ENCODE measurements at regions not wholly inside any gene's neighbourhood (a gene's known extent, or its start where the extent isn't known, plus 50 kb on each side); places are given as distances from the start of the nearest gene placed in this dataset.
"Not testable (repeated sequence)": the region's sequence is repeated elsewhere in the genome, so short reads cannot be mapped to it uniquely, and the experiment has no call there.

- TF ChIP-seq RBFOX2 (IDR thresholded peaks at IDR 0.05; ENCODE audit: low read depth, low read length) (peak; percentile 93), SIN3A (IDR thresholded peaks at IDR 0.05; ENCODE audit: borderline replicate concordance, low read depth, low read length) (peak; percentile 55; the same call in 1 of the 2 replicates), TFDP2 (CRISPR knock-in tag; IDR thresholded peaks at IDR 0.05) (peak; percentile 67), TBX2 (CRISPR knock-in tag; IDR thresholded peaks at IDR 0.05; ENCODE audit: borderline replicate concordance) (peak; percentile 85), ZNF441 (CRISPR knock-in tag; IDR thresholded peaks at IDR 0.05; ENCODE audit: borderline replicate concordance) (peak; percentile 68; the same call in 1 of the 2 replicates), MED1 (CRISPR knock-in tag; IDR thresholded peaks at IDR 0.05) (peak; percentile 57), TBP (CRISPR knock-in tag; IDR thresholded peaks at IDR 0.05) (0 out of 2 replicates have a peak, but pooled peaks have one; percentile 8), ZBTB33 (CRISPR knock-in tag; IDR thresholded peaks at IDR 0.05) (peak; percentile 40), SALL2 (CRISPR knock-in tag; IDR thresholded peaks at IDR 0.05) (peak; percentile 40; the same call in 1 of the 2 replicates), NR2F6 (CRISPR knock-in tag; IDR thresholded peaks at IDR 0.05) (peak; percentile 12; the same call in 1 of the 2 replicates), MXI1 (IDR thresholded peaks at IDR 0.05; ENCODE audit: borderline replicate concordance, low read depth, low read length) (peak; percentile 77; the same call in 1 of the 3 replicates), TCF12 (CRISPR knock-in tag; IDR thresholded peaks at IDR 0.05) (0 out of 2 replicates have a peak, but pooled peaks have one; percentile 22), AHDC1 (CRISPR knock-in tag; IDR thresholded peaks at IDR 0.05; ENCODE audit: borderline replicate concordance) (peak; percentile 41; the same call in 1 of the 2 replicates), BHLHE40 (IDR thresholded peaks at IDR 0.05; ENCODE audit: low read length) (peak; percentile 79), ZNF503 (CRISPR knock-in tag; IDR thresholded peaks at IDR 0.05) (peak; percentile 41; the same call in 1 of the 2 replicates), RAD51 (IDR thresholded peaks at IDR 0.05; ENCODE audit: borderline replicate concordance) (peak; percentile 40; the same call in 1 of the 2 replicates), YEATS2 (CRISPR knock-in tag; IDR thresholded peaks at IDR 0.05; ENCODE audit: borderline replicate concordance) (peak; percentile 33; the same call in 1 of the 2 replicates)
- TF ChIP-seq NR2F6, TCF12 (IDR thresholded peaks at IDR 0.05): not testable (repeated sequence)
These were observed 67.9 kb upstream of the SPN start (continued) for GRCh38 chr16:29594926-29595838.

All from HepG2 (cell line).